ENCODE measurements at regions not wholly inside any gene's neighbourhood (a gene's known extent, or its start where the extent isn't known, plus 50 kb on each side); places are given as distances from the start of the nearest gene placed in this dataset.
"Not testable (repeated sequence)": the region's sequence is repeated elsewhere in the genome, so short reads cannot be mapped to it uniquely, and the experiment has no call there.

- Histone ChIP-seq H3K9ac (no peak overlapping the region), H3K4me2 (no peak overlapping the region), H3K27ac (no peak overlapping the region), H3K36me3 (no peaks in the 10 kb centered on the region), H3K4me3 (no peak overlapping the region), H4K20me1 (no peaks in the 10 kb centered on the region), H3K4me1 (no peaks in the 10 kb centered on the region), H3K27me3 (no peaks in the 10 kb centered on the region), H3K9me3 (0 out of 2 replicates have a peak, but pooled peaks cover 5% of the 10 kb centered on the region)
- no peak for TF ChIP-seq Cebpa-rat (IDR thresholded peaks at IDR 0.05)
These were observed 796.1 kb downstream of the EPHA4 start for GRCh38 chr2:220775856-220776488.

- H3K4me2 ChIP-seq, H3K9ac ChIP-seq, H3K27ac ChIP-seq, H3K27me3 ChIP-seq, H3K4me3 ChIP-seq, H3K9me3 ChIP-seq, H3K36me3 ChIP-seq, H4K20me1 ChIP-seq, H3K4me1 ChIP-seq: not testable (repeated sequence)
These were observed 793.0 kb downstream of the EPHA4 start for GRCh38 chr2:220779076-220779475.

- H3K9ac ChIP-seq: no peak overlapping the region
- TF ChIP-seq Cebpa-rat (IDR thresholded peaks at IDR 0.05): no peak
- H3K4me3 ChIP-seq: no peak overlapping the region
- no peaks in the 10 kb centered on the region for H4K20me1 ChIP-seq
- H3K27ac ChIP-seq: no peak overlapping the region
- H3K4me2 ChIP-seq: no peak overlapping the region
- H3K27me3 ChIP-seq: no peaks in the 10 kb centered on the region
- H3K9me3 ChIP-seq: 0 out of 2 replicates have a peak, but pooled peaks cover 5% of the 10 kb centered on the region
- H3K4me1 ChIP-seq: no peaks in the 10 kb centered on the region
- H3K36me3 ChIP-seq: no peaks in the 10 kb centered on the region
These were observed 792.6 kb downstream of the EPHA4 start for GRCh38 chr2:220779511-220779910.

- 0 out of 2 replicates have a peak, but pooled peaks cover 5% of the 10 kb centered on the region for H3K9me3 ChIP-seq
- no peak for TF ChIP-seq Cebpa-rat (IDR thresholded peaks at IDR 0.05)
- H3K4me1 ChIP-seq: no peaks in the 10 kb centered on the region
- H3K4me2 ChIP-seq: no peak overlapping the region
- no peak overlapping the region for H3K27ac ChIP-seq
- no peaks in the 10 kb centered on the region for H4K20me1 ChIP-seq
- H3K36me3 ChIP-seq: no peaks in the 10 kb centered on the region
- H3K9ac ChIP-seq: no peak overlapping the region
- no peak overlapping the region for H3K4me3 ChIP-seq
- no peaks in the 10 kb centered on the region for H3K27me3 ChIP-seq
These were observed 792.2 kb downstream of the EPHA4 start for GRCh38 chr2:220779931-220780330.

GRCh38 chr2:220781622-220782241 is 790.4 kb downstream of the EPHA4 start:
- no peak overlapping the region for H3K4me3 ChIP-seq
- H3K27ac ChIP-seq: no peak overlapping the region
- no peak for TF ChIP-seq Cebpa-rat (IDR thresholded peaks at IDR 0.05)
- H4K20me1 ChIP-seq: no peaks in the 10 kb centered on the region
- H3K36me3 ChIP-seq: no peaks in the 10 kb centered on the region
- no peaks in the 10 kb centered on the region for H3K27me3 ChIP-seq
- 0 out of 2 replicates have a peak, but pooled peaks cover 5% of the 10 kb centered on the region for H3K9me3 ChIP-seq
- H3K4me1 ChIP-seq: no peaks in the 10 kb centered on the region
- H3K4me2 ChIP-seq: no peak overlapping the region
- no peak overlapping the region for H3K9ac ChIP-seq

GRCh38 chr2:220782609-220783113 is 789.4 kb downstream of the EPHA4 start:
- H3K4me1 ChIP-seq: no peaks in the 10 kb centered on the region
- H4K20me1 ChIP-seq: no peaks in the 10 kb centered on the region
- no peaks in the 10 kb centered on the region for H3K36me3 ChIP-seq
- H3K27ac ChIP-seq: no peak overlapping the region
- TF ChIP-seq Cebpa-rat (IDR thresholded peaks at IDR 0.05): no peak
- no peak overlapping the region for H3K4me3 ChIP-seq
- H3K27me3 ChIP-seq: no peaks in the 10 kb centered on the region
- H3K9ac ChIP-seq: no peak overlapping the region
- H3K4me2 ChIP-seq: no peak overlapping the region
- H3K9me3 ChIP-seq: 0 out of 2 replicates have a peak, but pooled peaks cover 5% of the 10 kb centered on the region

- Histone ChIP-seq H4K20me1 (no peaks in the 10 kb centered on the region), H3K4me1 (no peaks in the 10 kb centered on the region), H3K4me2 (no peak overlapping the region), H3K4me3 (no peak overlapping the region), H3K36me3 (no peaks in the 10 kb centered on the region), H3K9ac (no peak overlapping the region), H3K27ac (no peak overlapping the region), H3K27me3 (no peaks in the 10 kb centered on the region), H3K9me3 (0 out of 2 replicates have a peak, but pooled peaks cover 5% of the 10 kb centered on the region)
- no peak for TF ChIP-seq Cebpa-rat (IDR thresholded peaks at IDR 0.05)
These were observed 788.4 kb downstream of the EPHA4 start for GRCh38 chr2:220783671-220784070.

DNA sequence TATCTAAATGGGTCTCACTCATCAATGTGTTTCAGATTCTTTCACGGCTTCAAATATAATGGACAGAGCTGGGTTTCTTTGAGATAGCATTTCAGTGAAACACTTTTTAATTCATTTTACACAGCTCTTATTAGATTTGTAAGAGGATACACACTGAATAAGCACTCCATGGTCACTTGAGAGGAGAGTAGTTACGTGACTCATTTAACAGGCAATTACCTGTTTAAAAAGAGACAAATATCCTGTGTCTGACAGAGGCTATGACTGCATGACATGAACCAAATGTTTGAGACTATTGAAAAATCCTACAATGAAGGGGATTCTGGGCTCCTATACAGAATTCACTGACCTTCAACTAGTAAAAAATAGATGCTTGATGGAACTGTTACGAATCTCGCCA is 786.9 kb downstream of the EPHA4 start:
- H3K36me3 ChIP-seq: no peaks in the 10 kb centered on the region
- H3K4me1 ChIP-seq: no peaks in the 10 kb centered on the region
- H4K20me1 ChIP-seq: no peaks in the 10 kb centered on the region
- no peak overlapping the region for H3K4me2 ChIP-seq
- H3K27me3 ChIP-seq: no peaks in the 10 kb centered on the region
- no peak overlapping the region for H3K4me3 ChIP-seq
- TF ChIP-seq Cebpa-rat (IDR thresholded peaks at IDR 0.05): no peak
- no peak overlapping the region for H3K27ac ChIP-seq
- no peaks in the 10 kb centered on the region for H3K9me3 ChIP-seq
- no peak overlapping the region for H3K9ac ChIP-seq

- Histone ChIP-seq H3K4me2 (no peak overlapping the region), H3K27ac (no peak overlapping the region), H3K4me1 (no peaks in the 10 kb centered on the region), H3K4me3 (no peak overlapping the region), H3K9ac (no peak overlapping the region), H3K36me3 (no peaks in the 10 kb centered on the region), H3K9me3 (no peaks in the 10 kb centered on the region), H3K27me3 (no peaks in the 10 kb centered on the region), H4K20me1 (no peaks in the 10 kb centered on the region)
- no peak for TF ChIP-seq Cebpa-rat (IDR thresholded peaks at IDR 0.05)
These were observed 785.9 kb downstream of the EPHA4 start for GRCh38 chr2:220786216-220786615.

GRCh38 chr2:220787251-220787650 is 784.9 kb downstream of the EPHA4 start:
- Histone ChIP-seq H3K4me1 (no peaks in the 10 kb centered on the region), H3K27me3 (no peaks in the 10 kb centered on the region), H3K4me2 (no peak overlapping the region), H3K36me3 (no peaks in the 10 kb centered on the region), H3K9me3 (no peaks in the 10 kb centered on the region), H3K9ac (no peak overlapping the region), H4K20me1 (no peaks in the 10 kb centered on the region), H3K4me3 (no peak overlapping the region), H3K27ac (no peak overlapping the region)
- no peak for TF ChIP-seq Cebpa-rat (IDR thresholded peaks at IDR 0.05)
